Mesothelial cell of epicardium (in vitro differentiated cells): ENCODE measurements at regions not wholly inside any gene's neighbourhood (a gene's known extent, or its start where the extent isn't known, plus 50 kb on each side); places are given as distances from the start of the nearest gene placed in this dataset.

Experiments used
- DNase-seq, 2 experiments: peaks; one replicate each; pipeline ENCODE4 v3.0.0; 2021; ENCODE audit warnings: low spot score in 2 of 2; ENCODE audit not compliant: unreplicated experiment in 2 of 2
- H3K27ac Mint-ChIP-seq: 2 replicates; pipeline ENCODE4 v1.8.0; 2021; ENCODE audit warnings: mixed read lengths
- H3K27me3 Mint-ChIP-seq: 2 replicates; pipeline ENCODE4 v1.8.0; 2021; ENCODE audit warnings: low read depth, mixed read lengths
- H3K36me3 Mint-ChIP-seq: 2 replicates; pipeline ENCODE4 v1.8.0; 2021; ENCODE audit warnings: mixed read lengths
- H3K4me1 Mint-ChIP-seq: 2 replicates; pipeline ENCODE4 v1.8.0; 2021; ENCODE audit warnings: mixed read lengths
- H3K4me3 Mint-ChIP-seq: 2 replicates; pipeline ENCODE4 v1.8.0; 2021; ENCODE audit warnings: mild to moderate bottlenecking, moderate library complexity, mixed read lengths
- H3K9me3 Mint-ChIP-seq: 2 replicates; pipeline ENCODE4 v1.8.0; 2021; ENCODE audit warnings: mixed read lengths
- CTCF ChIP-seq: fragments of 200-600 bp; sonication (generic); IDR thresholded peaks from one replicate; pipeline ENCODE4 v1.5.0; 2021; ENCODE audit warnings: antibody characterized with exemption; ENCODE audit not compliant: unreplicated experiment

GRCh38 chr2:4417771-4418170 is 714.4 kb downstream of the DCDC2C start:
- DNase-seq: no peak
- TF ChIP-seq CTCF: no peak
- Mint-ChIP-seq H3K9me3 (peaks cover 5% of the 10 kb centered on the region), H3K27me3 (peaks cover 25% of the 10 kb centered on the region), H3K36me3 (no peaks in the 10 kb centered on the region), H3K4me1 (peaks cover 4% of the 10 kb centered on the region), H3K4me3 (no peak overlapping the region), H3K27ac (no peak overlapping the region)

DNA sequence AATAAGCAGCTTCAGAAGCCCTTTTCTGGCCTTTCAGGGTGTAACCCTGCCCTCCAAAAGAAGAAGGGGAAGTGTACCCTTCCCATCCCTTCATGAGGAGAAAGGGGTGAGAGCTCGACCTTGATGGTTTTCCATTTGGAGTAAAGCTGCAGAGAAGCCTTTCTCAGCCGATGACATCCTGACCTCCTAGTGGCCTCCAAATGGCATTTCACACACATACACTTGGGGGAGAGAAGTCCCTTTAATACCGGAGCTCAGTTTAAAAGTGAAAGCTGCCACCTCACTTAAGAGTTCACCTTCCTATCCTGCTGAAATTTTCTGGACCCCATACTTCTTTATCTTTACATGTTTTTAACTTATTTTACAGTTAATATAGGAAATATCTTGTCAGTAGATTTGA is 716.7 kb downstream of the DCDC2C start:
- H3K27ac Mint-ChIP-seq: no peak overlapping the region
- H3K4me3 Mint-ChIP-seq: no peak overlapping the region
- peaks cover 4% of the 10 kb centered on the region for H3K4me1 Mint-ChIP-seq
- no peak for TF ChIP-seq CTCF
- H3K27me3 Mint-ChIP-seq: peaks cover 28% of the 10 kb centered on the region
- DNase-seq: no peak
- peaks cover 5% of the 10 kb centered on the region for H3K9me3 Mint-ChIP-seq
- H3K36me3 Mint-ChIP-seq: no peaks in the 10 kb centered on the region

- Mint-ChIP-seq H3K9me3 (no peaks in the 10 kb centered on the region), H3K36me3 (no peaks in the 10 kb centered on the region)
Observed at GRCh38 chr2:4424153-4424552, 720.8 kb downstream of the DCDC2C start.

GRCh38 chr2:4427083-4427482 is 723.7 kb downstream of the DCDC2C start:
- TF ChIP-seq CTCF: no peak
- DNase-seq: no peak
- no peak overlapping the region for H3K27ac Mint-ChIP-seq
- no peaks in the 10 kb centered on the region for H3K4me1 Mint-ChIP-seq
- H3K27me3 Mint-ChIP-seq: peaks cover 13% of the 10 kb centered on the region
- no peaks in the 10 kb centered on the region for H3K9me3 Mint-ChIP-seq
- no peak overlapping the region for H3K4me3 Mint-ChIP-seq
- H3K36me3 Mint-ChIP-seq: no peaks in the 10 kb centered on the region

More at GRCh38 chr2:4424153-4424552, 720.8 kb downstream of the DCDC2C start:
- DNase-seq: no peak
- H3K27ac Mint-ChIP-seq: no peak overlapping the region
- H3K4me1 Mint-ChIP-seq: peaks cover 4% of the 10 kb centered on the region
- TF ChIP-seq CTCF: no peak
- no peak overlapping the region for H3K4me3 Mint-ChIP-seq
- H3K27me3 Mint-ChIP-seq: peaks cover 19% of the 10 kb centered on the region

DNA sequence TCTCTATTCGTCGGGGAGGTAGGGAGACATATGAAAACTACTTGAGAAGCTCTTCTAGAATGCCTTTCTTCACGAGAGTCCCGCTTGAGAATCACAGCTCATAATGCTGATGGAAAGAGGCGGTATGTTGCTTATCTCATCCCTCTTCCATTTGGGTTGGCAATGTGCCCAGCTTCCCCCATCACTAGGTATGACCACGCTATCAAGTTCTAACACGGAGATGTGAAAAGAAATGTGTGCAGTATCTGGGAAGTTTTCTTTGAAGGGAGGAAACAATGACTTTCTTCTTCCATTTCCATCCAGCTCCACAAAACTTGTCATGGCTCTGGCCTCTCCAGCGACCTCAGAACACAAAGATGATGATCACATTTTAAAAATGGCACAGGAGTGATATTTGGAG is 742.4 kb downstream of the DCDC2C start:
- TF ChIP-seq CTCF: no peak
- no peaks in the 10 kb centered on the region for H3K27me3 Mint-ChIP-seq
- no peak overlapping the region for H3K4me3 Mint-ChIP-seq
- no peak for DNase-seq
- H3K27ac Mint-ChIP-seq: no peak overlapping the region
- H3K9me3 Mint-ChIP-seq: peaks cover 9% of the 10 kb centered on the region
- H3K36me3 Mint-ChIP-seq: no peaks in the 10 kb centered on the region
- H3K4me1 Mint-ChIP-seq: peaks cover 9% of the 10 kb centered on the region

DNA sequence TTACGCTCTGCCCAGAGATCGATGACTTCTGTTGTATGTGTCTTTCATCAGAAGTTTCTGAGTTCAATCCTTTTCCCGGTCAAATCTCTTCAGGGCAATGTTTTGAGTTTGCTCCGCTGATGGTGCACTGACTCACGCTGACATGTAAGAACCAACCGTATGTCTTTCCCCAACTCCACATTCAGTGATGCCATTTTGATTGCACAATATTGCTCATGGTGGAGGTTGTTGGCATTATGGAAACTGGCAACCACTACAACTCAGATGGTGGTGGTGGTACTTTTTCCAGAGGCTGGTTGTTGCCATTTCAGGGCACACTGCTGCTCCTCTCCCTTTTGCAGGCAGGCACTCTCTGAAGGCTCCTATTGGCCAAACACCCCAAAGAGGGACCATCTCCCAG is 751.5 kb downstream of the DCDC2C start:
- Mint-ChIP-seq H3K27ac (no peak overlapping the region), H3K4me1 (no peaks in the 10 kb centered on the region), H3K36me3 (no peaks in the 10 kb centered on the region), H3K27me3 (peaks cover 4% of the 10 kb centered on the region), H3K4me3 (no peak overlapping the region), H3K9me3 (peaks cover 12% of the 10 kb centered on the region)
- DNase-seq: no peak
- TF ChIP-seq CTCF: no peak
